Kidney (tissue), 13 donors: ENCODE measurements at regions not wholly inside any gene's neighbourhood (a gene's known extent, or its start where the extent isn't known, plus 50 kb on each side); places are given as distances from the start of the nearest gene placed in this dataset.

ENCODE experiments used
- DNase-seq, 5 donors: peaks; one replicate each; pipeline ENCODE4 v3.0.0-alpha.2; 2013 to 2020
- FAIRE-seq: peaks from 2 replicates; lab custom pipeline; 2012; peaks lifted over from hg19 to GRCh38; lab: Jason Lieb, UNC
- H3K27ac ChIP-seq, 2 donors: one replicate each; pipeline ENCODE4 v1.7.0; 2013; ENCODE audit warnings: low read depth in 2 of 2, low read length in 2 of 2, inconsistent platforms in 1 of 2
- H3K27me3 ChIP-seq: one replicate; pipeline ENCODE4 v1.7.1; 2013; ENCODE audit warnings: low read length, inconsistent platforms; ENCODE audit not compliant: control insufficient read depth, insufficient read depth
- H3K36me3 ChIP-seq, 3 donors: one replicate each; pipeline versions ENCODE4 v1.7.0 to v1.7.1; 2013; ENCODE audit warnings: low read length in 3 of 3, control low read depth in 1 of 3, inconsistent platforms in 1 of 3; ENCODE audit not compliant: insufficient read depth in 3 of 3, control insufficient read depth in 2 of 3
- H3K4me1 ChIP-seq, 3 donors: one replicate each; pipeline versions ENCODE4 v1.7.0 to v1.7.1; 2013; ENCODE audit warnings: low read length in 3 of 3, inconsistent platforms in 1 of 3, low read depth in 1 of 3; ENCODE audit not compliant: control insufficient read depth in 2 of 3, insufficient read depth in 2 of 3
- H3K4me3 ChIP-seq, 3 donors: one replicate each; pipeline versions ENCODE4 v1.7.0 to v1.8.1; 2013; ENCODE audit warnings: low read length in 3 of 3, control low read depth in 1 of 3, inconsistent platforms in 1 of 3
- H3K9ac ChIP-seq, 3 donors: one replicate each; pipeline versions ENCODE4 v1.7.0 to v1.7.1; 2013; ENCODE audit warnings: low read length in 3 of 3, control low read depth in 1 of 3, inconsistent platforms in 1 of 3
- H3K9me3 ChIP-seq, 3 donors: one replicate each; pipeline versions ENCODE4 v1.7.0 to v1.7.1; 2013; ENCODE audit warnings: low read length in 3 of 3, control low read depth in 1 of 3, inconsistent platforms in 1 of 3; ENCODE audit not compliant: control insufficient read depth in 2 of 3, insufficient read depth in 1 of 3
- CTCF ChIP-seq: IDR thresholded peaks from 3 replicates; pipeline ENCODE4 v1.5.1; 2012; ENCODE audit warnings: mild to moderate bottlenecking, moderate library complexity, borderline replicate concordance; ENCODE audit not compliant: insufficient read depth; ENCODE audit errors: extremely low read depth
- intact Hi-C: fragments of 100-400 bp; cut with DNase I; formaldehyde crosslinking; loops from one replicate; pipeline ENCODE4 v1.11.1; 2022
- donor health status: control.
- donor health status: control.
- donor health status: control.
- donor health status: control.
- donor health status: control.
- donor health status: DM: yes; HTN: yes; CAD: no.
- donor health status: Normal renal cell carcinoma (clear cell type).

GRCh38 chr2:64853894-64854293 is 135.3 kb upstream of the SLC1A4 start:
- H3K36me3 ChIP-seq = no peaks in the 10 kb centered on the region
- no peak for FAIRE-seq

GRCh38 chr2:64854773-64855237 is 134.4 kb upstream of the SLC1A4 start:
- intact Hi-C loops = loop anchor here (5.0 kb wide), 1 partner anchor 203 kb away; the partner anchor contains the start of gene SERTAD2
- H3K27ac ChIP-seq = no peak overlapping the region
- FAIRE-seq (no peak), DNase-seq (peak in 1 of 5 donors; percentile 44)
- no peaks in the 10 kb centered on the region for H3K36me3 ChIP-seq
- H3K9me3 ChIP-seq = no peaks in the 10 kb centered on the region
- H3K4me1 ChIP-seq = peaks cover 2 to 18% (median 7%) of the 10 kb centered on the region in 3 donors
- no peak overlapping the region for H3K4me3 ChIP-seq
- TF ChIP-seq CTCF = no peak
- no peaks in the 10 kb centered on the region for H3K27me3 ChIP-seq
- no peak overlapping the region for H3K9ac ChIP-seq

More at GRCh38 chr2:64853894-64854293, 135.3 kb upstream of the SLC1A4 start:
- H3K27ac ChIP-seq = no peak overlapping the region
- no peak overlapping the region for H3K4me3 ChIP-seq
- peaks cover 2 to 15% (median 5%) of the 10 kb centered on the region in 3 donors for H3K4me1 ChIP-seq
- DNase-seq = no peak
- no peaks in the 10 kb centered on the region for H3K9me3 ChIP-seq
- TF ChIP-seq CTCF = no peak
- no peak overlapping the region for H3K9ac ChIP-seq
- intact Hi-C loops = no loop called here
- no peaks in the 10 kb centered on the region for H3K27me3 ChIP-seq

- intact Hi-C loops = loop anchor here (5.0 kb wide), 1 partner anchor 206 kb away; the partner anchor contains the start of gene SERTAD2
- peak overlapping the region; percentile 44 to 54 for H3K27ac ChIP-seq
- H3K9ac ChIP-seq = no peak overlapping the region
- no peaks in the 10 kb centered on the region for H3K36me3 ChIP-seq
- no peaks in the 10 kb centered on the region for H3K9me3 ChIP-seq
- peaks cover 2 to 18% (median 7%) of the 10 kb centered on the region in 3 donors for H3K4me1 ChIP-seq
- no peak for TF ChIP-seq CTCF
- no peak for FAIRE-seq
- no peak overlapping the region for H3K4me3 ChIP-seq
- H3K27me3 ChIP-seq = no peaks in the 10 kb centered on the region
- peak in 4 of 5 donors; percentile 29 to 87 (median 47) for DNase-seq
Measured at GRCh38 chr2:64857581-64858471, 131.4 kb upstream of the SLC1A4 start.
